Peyer's patch (tissue), 4 donors: ENCODE measurements at regions not wholly inside any gene's neighbourhood (a gene's known extent, or its start where the extent isn't known, plus 50 kb on each side); places are given as distances from the start of the nearest gene placed in this dataset.

Source experiments
- DNase-seq, 3 donors: peaks; one replicate each; pipeline ENCODE4 v3.0.0-alpha.2; 2017 to 2019
- H3K27ac ChIP-seq, 4 donors: fragments of 200-600 bp; sonication (generic); one replicate each; pipeline ENCODE4 v1.5.1; 2016 to 2019
- H3K27me3 ChIP-seq, 2 donors: fragments of 200-600 bp; sonication (generic); one replicate each; pipeline ENCODE4 v1.5.1; 2019
- H3K36me3 ChIP-seq, 3 donors: fragments of 200-600 bp; sonication (generic); one replicate each; pipeline ENCODE4 v1.5.1; 2016 to 2019
- H3K4me1 ChIP-seq, 4 donors: fragments of 200-600 bp; sonication (generic); one replicate each; pipeline ENCODE4 v1.5.1; 2016 to 2019
- H3K4me3 ChIP-seq, 4 donors: fragments of 200-600 bp; sonication (generic); 1 replicate in 3 of 4; 2 replicates in 1 of 4; pipeline ENCODE4 v1.5.1; 2016 to 2019; ENCODE audit warnings: mild to moderate bottlenecking in 1 of 4
- H3K9me3 ChIP-seq, 4 donors: fragments of 200-600 bp; sonication (generic); one replicate each; pipeline ENCODE4 v1.5.1; 2016 to 2019; ENCODE audit warnings: mild to moderate bottlenecking in 1 of 4
- CTCF ChIP-seq, 6 experiments: fragments of 450-650 bp in 4 of 6; fragments of 200-600 bp in 2 of 6; sonication (generic) in 1 of 6; IDR thresholded peaks; one replicate each; pipeline ENCODE4 v1.5.1; 2017 to 2019; ENCODE audit warnings: antibody characterized with exemption in 6 of 6, mild to moderate bottlenecking in 3 of 6, moderate library complexity in 1 of 6
- POLR2A ChIP-seq, 2 donors: fragments of 450-650 bp; IDR thresholded peaks; one replicate each; pipeline ENCODE4 v1.5.1; 2017; ENCODE audit warnings: antibody characterized with exemption in 2 of 2, mild to moderate bottlenecking in 2 of 2, moderate library complexity in 2 of 2

DNA sequence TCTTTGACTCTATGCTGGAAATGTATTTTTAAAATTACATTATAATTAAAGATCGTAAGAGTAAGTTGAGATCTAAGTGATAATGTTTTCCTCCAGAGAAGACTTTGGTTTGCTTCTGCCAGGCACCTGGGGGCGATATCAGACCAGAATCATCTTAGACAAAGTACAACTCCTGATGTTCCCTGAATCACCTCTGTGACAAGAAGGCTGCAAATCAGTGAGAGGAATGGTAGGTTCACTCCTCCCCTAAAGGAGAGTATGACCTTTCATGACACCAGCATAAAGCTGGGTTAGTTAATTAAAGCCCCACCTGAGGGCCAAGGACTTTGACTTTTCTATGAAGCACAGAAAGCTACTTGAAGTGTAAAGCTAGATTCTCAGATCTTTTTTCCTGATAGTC is 114.4 kb upstream of the DTNA start:
- Histone ChIP-seq H3K27me3 (no peaks in the 10 kb centered on the region), H3K4me3 (no peak overlapping the region), H3K9me3 (no peaks in the 10 kb centered on the region), H3K36me3 (no peaks in the 10 kb centered on the region), H3K4me1 (no peaks in the 10 kb centered on the region), H3K27ac (peak overlapping the region in 1 of 4 donors; percentile 74)
- DNase-seq, result no peak
- no peak for TF ChIP-seq POLR2A (IDR thresholded peaks at IDR 0.05)
- TF ChIP-seq CTCF (IDR thresholded peaks at IDR 0.05), result peak in 3 of 6 experiments; percentile 51 to 55 (median 53)

GRCh38 chr18:34598120-34598635 is 111.9 kb upstream of the DTNA start:
- DNase-seq, result no peak
- H3K4me3 ChIP-seq, result no peak overlapping the region
- H3K4me1 ChIP-seq, result no peaks in the 10 kb centered on the region
- H3K9me3 ChIP-seq, result no peaks in the 10 kb centered on the region
- H3K27me3 ChIP-seq, result no peaks in the 10 kb centered on the region
- no peak overlapping the region for H3K27ac ChIP-seq
- no peaks in the 10 kb centered on the region for H3K36me3 ChIP-seq
- TF ChIP-seq POLR2A (IDR thresholded peaks at IDR 0.05) (no peak), CTCF (IDR thresholded peaks at IDR 0.05) (no peak)

DNA sequence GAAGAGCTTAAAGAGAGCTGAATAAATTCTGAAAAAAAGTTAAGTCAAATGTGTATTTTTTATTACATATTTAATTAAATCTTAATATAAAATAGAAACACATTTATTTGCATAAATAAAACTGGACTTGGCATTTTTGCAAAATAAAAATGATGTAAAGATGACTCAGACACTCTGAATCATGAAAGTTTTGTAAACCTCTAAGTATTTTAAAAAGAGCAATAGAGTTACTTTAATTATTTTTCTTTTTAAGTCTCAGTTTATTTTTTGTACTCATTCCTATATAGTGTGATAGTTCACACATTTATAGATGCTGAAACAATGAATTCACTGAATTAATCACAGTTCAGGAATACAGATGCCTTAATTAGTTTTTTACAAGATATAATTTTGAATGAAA is 109.9 kb upstream of the DTNA start:
- DNase-seq, result no peak
- Histone ChIP-seq H3K36me3 (no peaks in the 10 kb centered on the region), H3K9me3 (no peaks in the 10 kb centered on the region), H3K27ac (no peak overlapping the region), H3K4me3 (no peak overlapping the region), H3K4me1 (no peaks in the 10 kb centered on the region), H3K27me3 (no peaks in the 10 kb centered on the region)
- no peak for TF ChIP-seq POLR2A (IDR thresholded peaks at IDR 0.05)
- TF ChIP-seq CTCF (IDR thresholded peaks at IDR 0.05), result no peak

GRCh38 chr18:34600874-34601656 is 109.0 kb upstream of the DTNA start:
- no peaks in the 10 kb centered on the region for H3K4me1 ChIP-seq

GRCh38 chr18:34604591-34604990 is 105.5 kb upstream of the DTNA start:
- no peaks in the 10 kb centered on the region for H3K36me3 ChIP-seq
- H3K4me1 ChIP-seq, result no peaks in the 10 kb centered on the region
- H3K9me3 ChIP-seq, result no peaks in the 10 kb centered on the region
- no peaks in the 10 kb centered on the region for H3K27me3 ChIP-seq
- H3K4me3 ChIP-seq, result no peak overlapping the region
- DNase-seq, result no peak
- H3K27ac ChIP-seq, result no peak overlapping the region
- TF ChIP-seq CTCF (IDR thresholded peaks at IDR 0.05) (no peak), POLR2A (IDR thresholded peaks at IDR 0.05) (no peak)

More at GRCh38 chr18:34600874-34601656, 109.0 kb upstream of the DTNA start:
- H3K4me3 ChIP-seq, result no peak overlapping the region
- no peaks in the 10 kb centered on the region for H3K36me3 ChIP-seq
- no peaks in the 10 kb centered on the region for H3K9me3 ChIP-seq
- no peak for DNase-seq
- H3K27me3 ChIP-seq, result no peaks in the 10 kb centered on the region
- no peak overlapping the region for H3K27ac ChIP-seq
- TF ChIP-seq CTCF (IDR thresholded peaks at IDR 0.05) (no peak), POLR2A (IDR thresholded peaks at IDR 0.05) (no peak)
